Natural killer cell treated with Interleukin-12 subunit alpha and Interleukin-12 subunit beta and Interleukin-15 and Interleukin-18, amount 100 ng/mL, for 72 hours (primary cell): ENCODE measurements at regions not wholly inside any gene's neighbourhood (a gene's known extent, or its start where the extent isn't known, plus 50 kb on each side); places are given as distances from the start of the nearest gene placed in this dataset.

ENCODE experiments used
- ATAC-seq, 2 donors: fragments of 150-1000 bp; cut with Tn5 transposase in 1 of 2; sonication (Bioruptor Pico), chemical (Tn5 transposase) in 1 of 2; 2 replicates each; pipeline ENCODE4 v1.10.0; 2021
- DNase-seq: peaks from one replicate; pipeline ENCODE4 v3.0.0; 2022; ENCODE audit warnings: low spot score
- H3K27ac Mint-ChIP-seq, 2 donors: 1 replicate in 1 of 2; 2 replicates in 1 of 2; pipeline ENCODE4 v1.8.0; 2022; ENCODE audit warnings: mixed read lengths in 2 of 2, mild to moderate bottlenecking in 1 of 2, moderate library complexity in 1 of 2
- H3K27me3 Mint-ChIP-seq, 2 donors: 1 replicate in 1 of 2; 2 replicates in 1 of 2; pipeline ENCODE4 v1.8.0; 2022; ENCODE audit warnings: mixed read lengths in 2 of 2
- H3K36me3 Mint-ChIP-seq: one replicate; pipeline ENCODE4 v1.8.0; 2022; ENCODE audit warnings: mixed read lengths
- H3K4me1 Mint-ChIP-seq, 2 donors: 1 replicate in 1 of 2; 2 replicates in 1 of 2; pipeline ENCODE4 v1.8.0; 2022; ENCODE audit warnings: low read depth in 2 of 2, mixed read lengths in 2 of 2, mild to moderate bottlenecking in 1 of 2
- H3K4me3 Mint-ChIP-seq: one replicate; pipeline ENCODE4 v1.8.0; 2022; ENCODE audit warnings: mixed read lengths
- H3K9me3 Mint-ChIP-seq: 2 replicates; pipeline ENCODE4 v1.8.0; 2022; ENCODE audit warnings: mixed read lengths

DNA sequence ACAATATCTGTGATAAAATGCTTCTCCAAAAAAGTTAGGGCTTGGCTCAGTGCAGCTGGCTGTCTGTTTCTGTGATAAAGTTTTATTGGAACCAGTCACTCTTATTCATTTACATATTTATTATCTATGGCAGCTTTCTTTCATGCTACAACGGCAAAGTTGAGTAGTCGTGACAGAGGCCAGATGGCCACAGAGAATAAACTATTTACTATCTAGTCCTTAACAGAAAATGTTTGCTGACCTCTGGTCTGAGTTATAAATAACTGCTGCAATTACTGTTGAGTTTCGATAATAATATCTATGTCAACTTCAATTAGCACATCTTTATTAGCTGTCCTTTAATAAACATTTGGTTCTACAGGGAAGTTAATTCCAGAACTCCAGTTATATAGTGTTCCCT, 180.2 kb upstream of the RUNX1 start:
- ATAC-seq (no peak), DNase-seq (no peak)
- H3K4me3 Mint-ChIP-seq: no peak overlapping the region
- H3K4me1 Mint-ChIP-seq: peaks cover 31 to 35% of the 10 kb centered on the region in 2 donors
- no peaks in the 10 kb centered on the region for H3K9me3 Mint-ChIP-seq
- H3K27me3 Mint-ChIP-seq: peaks cover 0 to 11% of the 10 kb centered on the region in 2 donors
- no peaks in the 10 kb centered on the region for H3K36me3 Mint-ChIP-seq
- no peak overlapping the region for H3K27ac Mint-ChIP-seq

DNA sequence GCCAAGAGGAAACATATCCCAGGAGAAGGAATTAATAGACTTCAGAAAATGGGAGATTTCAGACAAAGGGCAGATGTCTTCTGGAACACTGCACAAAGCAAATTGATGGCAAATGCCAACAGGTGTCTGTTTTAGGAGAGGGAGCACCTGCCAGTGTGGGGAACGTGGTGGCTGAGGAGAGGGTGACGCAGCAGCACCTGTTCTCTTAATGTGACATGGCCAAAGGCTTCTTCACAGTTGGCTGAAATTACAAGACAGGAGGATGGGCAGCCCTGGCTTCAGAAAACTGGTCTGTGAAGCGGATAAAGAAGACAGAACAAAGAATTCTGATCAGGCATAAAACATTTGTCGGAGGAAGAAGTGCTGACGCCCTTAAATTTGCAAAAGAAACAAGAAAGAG, 178.7 kb upstream of the RUNX1 start:
- H3K9me3 Mint-ChIP-seq: no peaks in the 10 kb centered on the region
- no peaks in the 10 kb centered on the region for H3K36me3 Mint-ChIP-seq
- H3K27me3 Mint-ChIP-seq: peaks cover 0 to 11% of the 10 kb centered on the region in 2 donors
- peak overlapping the region; percentile 69 to 88 for H3K27ac Mint-ChIP-seq
- H3K4me1 Mint-ChIP-seq: peaks cover 34 to 40% of the 10 kb centered on the region in 2 donors
- ATAC-seq (no peak), DNase-seq (no peak)
- peak overlapping the region; percentile 66 for H3K4me3 Mint-ChIP-seq

DNA sequence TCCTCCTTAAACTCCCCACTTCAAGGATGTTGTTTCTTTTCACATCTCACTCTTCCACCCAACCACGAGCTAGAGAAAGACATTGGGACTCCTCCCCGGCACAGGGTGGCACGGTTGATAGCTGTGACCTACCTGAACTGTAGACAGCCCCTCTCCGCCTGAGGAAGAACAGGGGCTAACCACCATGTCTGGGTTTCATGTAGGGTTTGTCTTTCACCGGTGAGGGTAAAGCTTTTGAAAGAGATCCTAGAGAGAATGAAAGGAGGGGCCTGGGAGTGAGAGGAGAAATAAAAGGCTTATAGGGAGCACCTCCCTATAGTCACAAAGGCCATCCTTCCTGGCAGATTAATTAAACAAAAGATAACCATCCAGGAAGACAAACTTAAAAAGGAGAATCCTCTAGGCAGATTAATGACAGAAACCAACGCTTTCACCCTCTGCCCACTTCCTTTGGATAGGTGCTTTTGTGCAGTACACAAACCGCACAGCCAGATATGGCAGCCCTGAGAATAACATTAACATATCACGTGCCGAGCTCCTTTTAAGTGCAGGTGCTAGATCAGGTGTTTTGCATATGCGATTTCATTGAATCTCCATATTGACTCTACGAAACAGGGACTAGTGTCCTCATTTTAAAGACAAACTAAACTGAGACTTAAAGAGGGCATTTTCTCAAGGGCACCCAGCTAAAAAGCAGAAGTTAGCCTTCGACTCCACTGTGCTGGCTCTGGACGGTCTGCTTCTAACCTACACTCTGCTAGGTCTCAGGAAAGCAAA, 178.1 kb upstream of the RUNX1 start:
- Mint-ChIP-seq H3K27me3 (peaks cover 0 to 6% of the 10 kb centered on the region in 2 donors), H3K4me1 (peaks cover 40 to 46% of the 10 kb centered on the region in 2 donors), H3K36me3 (no peaks in the 10 kb centered on the region), H3K27ac (peak overlapping the region; percentile 69 to 88), H3K9me3 (no peaks in the 10 kb centered on the region), H3K4me3 (peak overlapping the region; percentile 66)
- DNase-seq (no peak), ATAC-seq (peak; percentile 64 to 68)

GRCh38 chr21:35226328-35226727, 177.2 kb upstream of the RUNX1 start:
- Mint-ChIP-seq H3K4me1 (peaks cover 47 to 53% of the 10 kb centered on the region in 2 donors), H3K27me3 (peaks cover 0 to 5% of the 10 kb centered on the region in 2 donors), H3K27ac (peak overlapping the region; percentile 69 to 88), H3K4me3 (peak overlapping the region; percentile 66), H3K9me3 (no peaks in the 10 kb centered on the region), H3K36me3 (no peaks in the 10 kb centered on the region)
- DNase-seq (no peak), ATAC-seq (no peak)

DNA sequence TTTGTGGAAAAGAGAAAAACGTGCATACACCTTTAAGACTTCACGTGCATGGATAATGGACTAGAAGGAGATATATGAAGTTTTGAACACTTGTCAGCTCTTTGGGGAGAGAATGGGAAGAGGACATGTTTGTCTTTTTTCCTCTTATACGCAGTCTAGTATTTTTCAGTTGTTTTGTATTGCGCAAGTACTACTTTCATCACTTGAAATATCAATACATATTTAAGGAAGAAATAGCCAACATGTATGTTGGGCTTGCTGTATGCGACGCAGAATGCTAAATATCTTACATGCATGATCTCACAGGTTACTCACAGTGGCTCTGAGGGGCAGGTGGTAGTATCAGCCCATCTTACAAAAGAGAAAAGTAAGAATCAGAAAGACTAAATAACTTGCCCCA, 176.5 kb upstream of the RUNX1 start:
- Mint-ChIP-seq H3K36me3 (no peaks in the 10 kb centered on the region), H3K27me3 (peaks cover 0 to 5% of the 10 kb centered on the region in 2 donors), H3K4me3 (no peak overlapping the region), H3K9me3 (no peaks in the 10 kb centered on the region), H3K27ac (peak overlapping the region in 1 of 2 donors; percentile 31), H3K4me1 (peaks cover 47 to 53% of the 10 kb centered on the region in 2 donors)
- ATAC-seq (no peak), DNase-seq (no peak)

GRCh38 chr21:35223480-35224156, 174.5 kb upstream of the RUNX1 start:
- Mint-ChIP-seq H3K27ac (peak overlapping the region in 1 of 2 donors; percentile 83), H3K36me3 (no peaks in the 10 kb centered on the region), H3K27me3 (peaks cover 0 to 5% of the 10 kb centered on the region in 2 donors), H3K9me3 (no peaks in the 10 kb centered on the region), H3K4me3 (no peak overlapping the region), H3K4me1 (peaks cover 44 to 60% of the 10 kb centered on the region in 2 donors)
- no peak for ATAC-seq
- DNase-seq: no peak

- Mint-ChIP-seq H3K36me3 (no peaks in the 10 kb centered on the region), H3K4me1 (peaks cover 37 to 60% of the 10 kb centered on the region in 2 donors), H3K27me3 (peaks cover 0 to 2% of the 10 kb centered on the region in 2 donors), H3K27ac (peak overlapping the region; percentile 73 to 83), H3K9me3 (no peaks in the 10 kb centered on the region), H3K4me3 (peak overlapping the region; percentile 67)
- no peak for DNase-seq
- peak; percentile 81 to 89 for ATAC-seq
Observed at GRCh38 chr21:35222541-35222941, 173.4 kb upstream of the RUNX1 start.

DNA sequence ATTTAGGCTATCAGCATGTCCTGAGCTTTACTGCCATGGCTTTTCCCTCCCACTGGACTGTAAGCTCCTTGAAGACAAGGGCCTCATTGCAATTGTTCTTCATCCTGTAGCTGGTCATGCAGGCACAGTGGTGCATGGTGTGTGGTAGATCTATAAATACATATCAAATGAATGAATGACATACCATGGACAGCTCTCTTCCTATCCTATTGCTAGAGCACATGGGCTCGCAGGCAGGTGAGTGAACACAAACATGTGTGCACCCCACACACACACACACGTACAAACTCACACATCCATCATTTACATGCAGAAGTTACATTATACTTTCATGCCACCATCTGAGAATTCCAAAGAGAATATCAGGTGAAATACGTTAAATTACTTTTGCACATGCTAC, 172.9 kb upstream of the RUNX1 start:
- no peaks in the 10 kb centered on the region for H3K36me3 Mint-ChIP-seq
- H3K9me3 Mint-ChIP-seq: no peaks in the 10 kb centered on the region
- ATAC-seq (no peak), DNase-seq (no peak)
- peak overlapping the region; percentile 67 for H3K4me3 Mint-ChIP-seq
- H3K27ac Mint-ChIP-seq: peak overlapping the region; percentile 73 to 83
- H3K4me1 Mint-ChIP-seq: peaks cover 32 to 55% of the 10 kb centered on the region in 2 donors
- no peaks in the 10 kb centered on the region for H3K27me3 Mint-ChIP-seq

DNA sequence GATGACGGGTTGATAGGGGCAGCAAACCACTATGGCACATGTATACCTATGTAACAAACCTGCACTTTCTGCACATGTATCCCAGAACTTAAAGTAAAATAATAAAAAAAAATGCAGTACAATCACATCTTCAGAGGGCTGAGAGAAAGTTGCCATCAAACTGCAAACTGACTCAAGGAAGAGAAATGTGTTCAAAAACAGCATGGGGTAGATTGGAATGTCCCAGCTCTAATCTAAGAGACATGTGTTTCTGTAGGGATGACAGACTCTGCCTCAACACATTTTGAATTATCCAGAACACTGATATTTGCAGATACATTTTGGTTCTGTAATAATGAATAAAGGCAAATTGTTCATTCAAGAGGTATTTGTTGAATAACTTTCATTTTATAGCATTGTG, 171.2 kb upstream of the RUNX1 start:
- no peak for DNase-seq
- H3K9me3 Mint-ChIP-seq: no peaks in the 10 kb centered on the region
- no peak overlapping the region for H3K4me3 Mint-ChIP-seq
- H3K27me3 Mint-ChIP-seq: no peaks in the 10 kb centered on the region
- H3K36me3 Mint-ChIP-seq: no peaks in the 10 kb centered on the region
- no peak overlapping the region for H3K27ac Mint-ChIP-seq
- ATAC-seq: no peak
- H3K4me1 Mint-ChIP-seq: peaks cover 20 to 42% of the 10 kb centered on the region in 2 donors

DNA sequence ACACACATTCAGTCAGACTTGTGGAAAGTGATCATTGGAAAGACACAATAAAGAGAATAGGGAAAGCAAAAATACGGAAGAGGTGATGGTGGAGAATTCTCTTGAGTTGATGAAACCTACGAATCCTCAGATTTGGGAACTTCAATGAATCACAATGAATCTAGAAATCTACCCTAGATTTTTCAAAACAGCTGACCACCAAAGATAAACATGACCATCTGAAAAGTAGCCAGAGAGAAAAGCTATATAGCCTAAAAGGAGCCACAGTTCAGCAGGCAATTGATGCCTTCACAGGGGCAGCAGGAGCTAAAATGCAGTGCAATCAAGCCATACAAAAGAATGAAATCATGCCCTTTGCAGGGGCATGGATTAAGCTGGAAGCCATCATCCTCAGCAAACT, 170.6 kb upstream of the RUNX1 start:
- DNase-seq: no peak
- no peak for ATAC-seq
- Mint-ChIP-seq H3K9me3 (no peaks in the 10 kb centered on the region), H3K4me1 (peaks cover 20 to 37% of the 10 kb centered on the region in 2 donors), H3K4me3 (no peak overlapping the region), H3K27me3 (no peaks in the 10 kb centered on the region), H3K27ac (peak overlapping the region in 1 of 2 donors; percentile 6), H3K36me3 (no peaks in the 10 kb centered on the region)

- ATAC-seq: no peak
- Mint-ChIP-seq H3K27ac (peak overlapping the region in 1 of 2 donors; percentile 6), H3K36me3 (no peaks in the 10 kb centered on the region), H3K27me3 (no peaks in the 10 kb centered on the region), H3K4me3 (no peak overlapping the region), H3K4me1 (peaks cover 20 to 37% of the 10 kb centered on the region in 2 donors), H3K9me3 (no peaks in the 10 kb centered on the region)
- DNase-seq: no peak
Observed at GRCh38 chr21:35219291-35219690, 170.2 kb upstream of the RUNX1 start.

DNA sequence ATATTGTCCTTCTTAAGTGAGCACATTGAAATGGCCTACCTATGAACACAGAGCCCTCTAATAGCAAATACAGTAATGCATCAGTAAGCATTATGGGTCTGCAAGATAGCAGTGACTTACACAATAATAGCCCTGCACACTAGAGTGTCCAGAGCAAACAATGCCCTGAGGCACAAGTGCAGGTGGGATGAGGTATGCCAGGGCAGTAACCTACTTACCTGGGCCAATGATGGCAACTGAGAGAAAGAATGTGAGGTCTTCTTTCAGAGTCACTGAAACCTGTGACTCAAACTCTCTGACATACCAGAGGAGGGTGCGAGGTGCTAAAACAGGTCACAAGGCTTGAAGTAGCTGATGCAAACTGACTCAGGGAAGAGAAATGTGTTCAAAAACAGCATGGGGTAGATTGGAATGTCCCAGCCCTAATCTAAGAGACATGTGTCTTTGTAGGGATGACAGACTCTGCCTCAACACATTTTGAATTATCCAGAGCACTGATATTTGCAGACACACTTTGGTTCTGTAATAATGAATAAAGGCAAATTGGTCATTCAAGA, 168.5 kb upstream of the RUNX1 start:
- ATAC-seq (peak in 1 of 2 donors; percentile 63), DNase-seq (no peak)
- Mint-ChIP-seq H3K9me3 (no peaks in the 10 kb centered on the region), H3K27ac (peak overlapping the region in 1 of 2 donors; percentile 31), H3K36me3 (no peaks in the 10 kb centered on the region), H3K27me3 (peaks cover 5 to 7% of the 10 kb centered on the region in 2 donors), H3K4me1 (peaks cover 12 to 25% of the 10 kb centered on the region in 2 donors), H3K4me3 (no peak overlapping the region)

GRCh38 chr21:35216996-35217395, 167.9 kb upstream of the RUNX1 start:
- Mint-ChIP-seq H3K36me3 (no peaks in the 10 kb centered on the region), H3K27me3 (peaks cover 5 to 7% of the 10 kb centered on the region in 2 donors), H3K4me1 (peaks cover 6 to 19% of the 10 kb centered on the region in 2 donors), H3K9me3 (no peaks in the 10 kb centered on the region), H3K4me3 (no peak overlapping the region), H3K27ac (no peak overlapping the region)
- DNase-seq: no peak
- ATAC-seq: no peak

- peaks cover 0 to 13% of the 10 kb centered on the region in 2 donors for H3K4me1 Mint-ChIP-seq
- DNase-seq: no peak
- no peaks in the 10 kb centered on the region for H3K9me3 Mint-ChIP-seq
- H3K4me3 Mint-ChIP-seq: no peak overlapping the region
- H3K27me3 Mint-ChIP-seq: peaks cover 7 to 8% of the 10 kb centered on the region in 2 donors
- H3K27ac Mint-ChIP-seq: no peak overlapping the region
- no peak for ATAC-seq
- no peaks in the 10 kb centered on the region for H3K36me3 Mint-ChIP-seq
Observed at GRCh38 chr21:35215870-35216269, 166.8 kb upstream of the RUNX1 start.
